ENCODE measurements at regions not wholly inside any gene's neighbourhood (a gene's known extent, or its start where the extent isn't known, plus 50 kb on each side); places are given as distances from the start of the nearest gene placed in this dataset.

- DNase-seq (no peak), ATAC-seq (no peak)
- Histone ChIP-seq H3K27me3 (no peaks in the 10 kb centered on the region), H3K36me3 (no peaks in the 10 kb centered on the region), H3K4me1 (no peaks in the 10 kb centered on the region), H3K27ac (no peak overlapping the region), H3K4me3 (no peak overlapping the region), H3K9me3 (no peaks in the 10 kb centered on the region)
- intact Hi-C loops (cut with DNase I), result no loop called here
- TF ChIP-seq CTCF (IDR thresholded peaks at IDR 0.05), result no peak
Measured at GRCh38 chr14:28671425-28671824, 95.2 kb upstream of the FOXG1 start.

- Histone ChIP-seq H3K4me1 (no peaks in the 10 kb centered on the region), H3K27ac (no peak overlapping the region), H3K36me3 (no peaks in the 10 kb centered on the region), H3K27me3 (no peaks in the 10 kb centered on the region), H3K4me3 (no peak overlapping the region), H3K9me3 (no peaks in the 10 kb centered on the region)
- DNase-seq (no peak), ATAC-seq (no peak)
- intact Hi-C loops (cut with DNase I), result no loop called here
- no peak for TF ChIP-seq CTCF (IDR thresholded peaks at IDR 0.05)
Measured at GRCh38 chr14:28673056-28673455, 93.5 kb upstream of the FOXG1 start.

GRCh38 chr14:28676479-28676878 lies 90.1 kb upstream of the FOXG1 start:
- DNase-seq (no peak), ATAC-seq (no peak)
- Histone ChIP-seq H3K27ac (no peak overlapping the region), H3K27me3 (no peaks in the 10 kb centered on the region), H3K36me3 (no peaks in the 10 kb centered on the region), H3K9me3 (no peaks in the 10 kb centered on the region), H3K4me3 (no peak overlapping the region), H3K4me1 (no peaks in the 10 kb centered on the region)
- TF ChIP-seq CTCF (IDR thresholded peaks at IDR 0.05), result no peak
- intact Hi-C loops (cut with DNase I), result no loop called here

GRCh38 chr14:28677381-28677780 lies 89.2 kb upstream of the FOXG1 start:
- ATAC-seq (no peak), DNase-seq (no peak)
- TF ChIP-seq CTCF (IDR thresholded peaks at IDR 0.05), result no peak
- Histone ChIP-seq H3K4me3 (no peak overlapping the region), H3K4me1 (no peaks in the 10 kb centered on the region), H3K27ac (no peak overlapping the region), H3K27me3 (no peaks in the 10 kb centered on the region), H3K9me3 (no peaks in the 10 kb centered on the region), H3K36me3 (no peaks in the 10 kb centered on the region)
- intact Hi-C loops (cut with DNase I), result no loop called here

DNA sequence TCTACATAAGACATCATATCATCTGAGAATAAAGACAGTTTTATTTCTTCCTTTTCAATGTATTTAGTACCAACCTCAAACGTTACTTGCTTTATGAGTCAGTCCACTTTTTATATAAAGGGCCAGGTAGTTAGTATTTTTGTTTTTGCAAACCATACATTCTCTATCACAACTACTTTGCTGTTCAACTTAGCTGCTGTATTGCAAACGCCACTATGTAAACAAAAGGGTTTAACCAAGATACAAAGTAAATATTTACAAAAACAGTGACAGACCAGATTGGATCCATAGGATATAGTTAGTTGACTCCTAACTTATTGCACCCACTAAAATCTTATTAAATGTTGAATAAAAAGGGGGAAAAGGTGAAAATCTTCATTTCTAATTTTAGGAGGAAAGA lies 87.7 kb upstream of the FOXG1 start:
- intact Hi-C loops (cut with DNase I), result no loop called here
- H3K27ac ChIP-seq, result no peak overlapping the region
- H3K4me1 ChIP-seq, result no peaks in the 10 kb centered on the region
- H3K4me3 ChIP-seq, result no peak overlapping the region
- no peaks in the 10 kb centered on the region for H3K9me3 ChIP-seq
- ATAC-seq, result no peak
- no peak for DNase-seq
- no peaks in the 10 kb centered on the region for H3K27me3 ChIP-seq
- TF ChIP-seq CTCF (IDR thresholded peaks at IDR 0.05), result no peak
- H3K36me3 ChIP-seq, result no peaks in the 10 kb centered on the region

GRCh38 chr14:28681681-28682080 lies 84.9 kb upstream of the FOXG1 start:
- Histone ChIP-seq H3K4me1 (no peaks in the 10 kb centered on the region), H3K27me3 (no peaks in the 10 kb centered on the region), H3K36me3 (no peaks in the 10 kb centered on the region), H3K27ac (no peak overlapping the region), H3K4me3 (no peak overlapping the region), H3K9me3 (no peaks in the 10 kb centered on the region)
- ATAC-seq (no peak), DNase-seq (no peak)
- no peak for TF ChIP-seq CTCF (IDR thresholded peaks at IDR 0.05)
- intact Hi-C loops (cut with DNase I), result no loop called here
